Breast epithelium (tissue), 3 donors: ENCODE measurements at regions not wholly inside any gene's neighbourhood (a gene's known extent, or its start where the extent isn't known, plus 50 kb on each side); places are given as distances from the start of the nearest gene placed in this dataset.

Source experiments
- CTCF ChIP-seq, 3 donors: fragments of 450-650 bp; IDR thresholded peaks; one replicate each; pipeline ENCODE4 v1.5.1; 2016 to 2017; ENCODE audit warnings: antibody characterized with exemption in 3 of 3, mild to moderate bottlenecking in 3 of 3, moderate library complexity in 3 of 3
- POLR2A ChIP-seq: fragments of 450-650 bp; IDR thresholded peaks from one replicate; pipeline ENCODE4 v1.6.1; 2016; ENCODE audit warnings: antibody characterized with exemption, mild to moderate bottlenecking, moderate library complexity

GRCh38 chr5:145685417-145685816 lies 149.7 kb downstream of the PRELID2 start:
- TF ChIP-seq CTCF (IDR thresholded peaks at IDR 0.05) (no peak), POLR2A (no peak)
